ENCODE measurements at regions not wholly inside any gene's neighbourhood (a gene's known extent, or its start where the extent isn't known, plus 50 kb on each side); places are given as distances from the start of the nearest gene placed in this dataset.
"Not testable (repeated sequence)": the region's sequence is repeated elsewhere in the genome, so short reads cannot be mapped to it uniquely, and the experiment has no call there.

DNA sequence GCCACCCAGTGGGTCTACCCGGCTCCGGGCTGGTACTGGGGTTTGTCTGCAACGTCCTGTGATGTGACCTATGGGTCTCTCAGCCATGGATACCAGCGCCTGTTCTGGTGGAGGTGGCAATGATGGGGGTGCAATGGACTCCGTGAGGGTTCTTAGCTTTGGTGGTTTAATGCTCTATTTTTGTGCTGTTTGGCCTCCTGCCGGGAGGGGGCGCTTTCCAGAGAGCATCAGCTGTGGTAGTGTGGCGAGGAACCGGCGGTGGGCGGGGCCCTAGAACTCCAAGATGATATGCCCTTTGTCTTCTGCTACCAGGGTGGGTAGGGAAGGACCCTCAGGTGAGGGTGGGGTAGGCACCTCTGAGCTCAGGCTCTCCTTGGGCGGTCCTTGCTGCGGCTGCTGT lies 324.1 kb upstream of the ZFP42 start:
- TF ChIP-seq, protein P1, sequence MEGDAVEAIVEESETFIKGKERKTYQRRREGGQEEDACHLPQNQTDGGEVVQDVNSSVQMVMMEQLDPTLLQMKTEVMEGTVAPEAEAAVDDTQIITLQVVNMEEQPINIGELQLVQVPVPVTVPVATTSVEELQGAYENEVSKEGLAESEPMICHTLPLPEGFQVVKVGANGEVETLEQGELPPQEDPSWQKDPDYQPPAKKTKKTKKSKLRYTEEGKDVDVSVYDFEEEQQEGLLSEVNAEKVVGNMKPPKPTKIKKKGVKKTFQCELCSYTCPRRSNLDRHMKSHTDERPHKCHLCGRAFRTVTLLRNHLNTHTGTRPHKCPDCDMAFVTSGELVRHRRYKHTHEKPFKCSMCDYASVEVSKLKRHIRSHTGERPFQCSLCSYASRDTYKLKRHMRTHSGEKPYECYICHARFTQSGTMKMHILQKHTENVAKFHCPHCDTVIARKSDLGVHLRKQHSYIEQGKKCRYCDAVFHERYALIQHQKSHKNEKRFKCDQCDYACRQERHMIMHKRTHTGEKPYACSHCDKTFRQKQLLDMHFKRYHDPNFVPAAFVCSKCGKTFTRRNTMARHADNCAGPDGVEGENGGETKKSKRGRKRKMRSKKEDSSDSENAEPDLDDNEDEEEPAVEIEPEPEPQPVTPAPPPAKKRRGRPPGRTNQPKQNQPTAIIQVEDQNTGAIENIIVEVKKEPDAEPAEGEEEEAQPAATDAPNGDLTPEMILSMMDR (conservative IDR thresholded peaks at IDR 0.05; ENCODE audit: low read depth, low read length) = not testable (repeated sequence)
- not testable (repeated sequence) for TF ChIP-seq EZH2 (IDR thresholded peaks at IDR 0.05; ENCODE audit: borderline replicate concordance, low read depth, low read length, poor library complexity, severe bottlenecking)

Measured in A673 (cell line).